ENCODE measurements at regions not wholly inside any gene's neighbourhood (a gene's known extent, or its start where the extent isn't known, plus 50 kb on each side); places are given as distances from the start of the nearest gene placed in this dataset.

- DNase-seq (ENCODE audit: low read depth in 2 of 2, low spot score in 1 of 2) = no peak
These were observed 54.6 kb upstream of the EOLA2 start for GRCh38 chrX:149992918-149993317.

- DNase-seq (ENCODE audit: low read depth in 2 of 2, low spot score in 1 of 2) = no peak
These were observed 55.7 kb upstream of the EOLA2 start for GRCh38 chrX:149993989-149994388.

DNA sequence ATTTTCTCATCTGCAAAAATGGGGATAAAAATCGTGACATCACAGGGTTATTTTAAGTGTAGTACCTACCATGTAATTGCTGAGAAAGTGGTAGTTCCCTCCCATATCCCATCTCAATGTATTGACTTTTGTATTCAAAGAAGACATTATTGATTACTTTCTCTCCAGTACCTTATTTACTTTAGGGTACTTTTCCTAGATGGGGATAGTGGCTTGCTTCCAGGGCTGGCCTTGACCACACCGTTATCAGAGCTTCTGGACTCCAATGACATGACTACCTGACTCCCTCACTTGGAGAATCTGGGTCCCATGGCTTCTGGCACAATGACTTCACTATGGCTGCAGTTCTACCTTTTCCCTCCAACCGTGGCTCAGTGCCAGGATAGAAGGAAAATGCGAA is 58.2 kb upstream of the EOLA2 start:
- no peak for DNase-seq (ENCODE audit: low read depth in 2 of 2, low spot score in 1 of 2)

GRCh38 chrX:150005027-150005426 is 66.7 kb upstream of the EOLA2 start:
- no peak for DNase-seq (ENCODE audit: low read depth in 2 of 2, low spot score in 1 of 2)

DNA sequence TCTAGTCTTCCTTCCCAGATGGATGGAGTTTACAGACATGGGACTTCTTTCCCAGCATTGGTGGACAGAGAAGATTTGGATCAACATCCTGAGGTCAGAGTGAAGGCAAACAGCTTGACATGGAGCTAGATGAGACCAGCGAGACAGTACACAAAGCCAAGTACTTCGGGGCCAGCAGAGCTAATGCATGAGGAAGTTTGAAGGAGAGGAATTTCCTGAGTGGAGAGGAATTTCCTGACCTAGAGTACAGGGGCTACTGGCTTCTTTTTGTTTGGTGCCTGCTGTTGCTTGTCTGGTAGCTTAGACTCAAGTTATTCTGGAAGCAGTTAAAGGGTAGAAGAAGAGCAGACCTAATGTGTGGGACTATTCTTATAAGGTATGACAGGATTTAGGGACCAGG is 69.1 kb upstream of the EOLA2 start:
- DNase-seq (ENCODE audit: low read depth in 2 of 2, low spot score in 1 of 2) = no peak

GRCh38 chrX:150012647-150013381 is 74.5 kb upstream of the EOLA2 start:
- no peak for DNase-seq (ENCODE audit: low read depth in 2 of 2, low spot score in 1 of 2)

- no peak for DNase-seq (ENCODE audit: low read depth in 2 of 2, low spot score in 1 of 2)
These were observed 76.2 kb upstream of the EOLA2 start for GRCh38 chrX:150014525-150014924.

GRCh38 chrX:150017868-150018267 is 79.6 kb upstream of the EOLA2 start:
- DNase-seq (ENCODE audit: low read depth in 2 of 2, low spot score in 1 of 2) = no peak

GRCh38 chrX:150018931-150019361 is 80.7 kb upstream of the EOLA2 start:
- DNase-seq (ENCODE audit: low read depth in 2 of 2, low spot score in 1 of 2) = no peak

GRCh38 chrX:150028692-150029091 is 90.4 kb upstream of the EOLA2 start:
- DNase-seq (ENCODE audit: low read depth in 2 of 2, low spot score in 1 of 2) = no peak

DNA sequence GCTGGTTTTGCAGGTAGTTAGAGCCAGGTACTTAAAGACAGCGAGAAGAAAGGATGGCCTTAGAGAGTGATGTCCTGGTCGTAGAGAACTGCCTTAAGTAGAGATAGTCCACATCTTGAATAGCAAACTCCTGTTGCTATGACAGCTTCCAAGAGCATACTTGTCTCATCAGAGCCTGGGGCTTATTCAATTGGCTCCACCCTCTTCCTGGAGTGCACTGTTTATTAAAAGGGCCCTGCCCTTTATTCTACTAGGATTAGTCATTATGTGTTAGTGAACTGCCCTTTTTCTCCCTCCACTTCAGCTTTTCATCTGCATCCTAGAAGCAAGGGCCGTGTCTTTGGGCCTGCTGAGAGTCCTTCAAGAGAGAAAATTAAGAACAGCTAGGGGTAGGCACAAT is 94.5 kb upstream of the EOLA2 start:
- no peak for DNase-seq (ENCODE audit: low read depth in 2 of 2, low spot score in 1 of 2)

GRCh38 chrX:150034788-150035187 is 96.5 kb upstream of the EOLA2 start:
- DNase-seq (ENCODE audit: low read depth in 2 of 2, low spot score in 1 of 2) = no peak

GRCh38 chrX:150035531-150035930 is 97.2 kb upstream of the EOLA2 start:
- no peak for DNase-seq (ENCODE audit: low read depth in 2 of 2, low spot score in 1 of 2)

GRCh38 chrX:150036181-150036580 is 97.9 kb upstream of the EOLA2 start:
- no peak for DNase-seq (ENCODE audit: low read depth in 2 of 2, low spot score in 1 of 2)

DNA sequence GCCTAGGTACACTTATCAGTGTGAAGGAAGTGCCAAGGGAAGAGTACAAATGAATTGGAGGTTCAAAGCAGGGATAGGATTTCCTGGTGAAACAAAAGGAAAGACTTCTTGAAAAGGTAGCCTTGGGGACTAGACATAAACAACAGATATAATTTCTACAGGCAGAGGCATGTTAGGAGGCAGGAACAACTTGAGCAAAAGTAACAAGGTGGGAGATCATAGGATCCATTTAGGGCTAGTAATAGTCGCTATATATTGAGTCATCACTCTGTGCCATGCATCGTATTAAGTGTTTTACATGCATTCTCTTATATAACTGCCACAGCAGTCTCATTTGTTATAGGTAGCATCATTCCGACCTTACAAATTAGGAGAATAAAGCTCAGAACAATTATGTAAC is 98.3 kb upstream of the EOLA2 start:
- no peak for DNase-seq (ENCODE audit: low read depth in 2 of 2, low spot score in 1 of 2)

DNA sequence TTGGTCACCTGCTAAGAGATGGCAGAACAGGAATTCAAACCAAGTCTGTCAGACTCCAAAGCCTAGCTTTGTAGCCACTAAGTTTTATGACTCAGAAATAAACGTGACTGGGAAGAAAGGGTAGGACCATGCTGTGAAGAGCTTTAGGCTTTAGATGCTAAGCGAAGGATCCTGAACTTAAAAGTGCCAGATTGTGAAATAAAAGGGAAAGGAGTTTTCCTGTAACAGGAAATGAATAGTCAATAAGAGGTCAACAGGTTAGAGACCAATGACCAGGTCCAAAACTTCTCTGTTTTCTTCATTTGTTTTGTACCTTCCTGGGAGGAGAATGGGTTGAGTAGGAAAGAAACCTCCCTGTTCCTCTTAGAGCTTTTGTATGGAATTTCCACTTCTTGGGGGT is 98.8 kb upstream of the EOLA2 start:
- DNase-seq (ENCODE audit: low read depth in 2 of 2, low spot score in 1 of 2) = no peak

GRCh38 chrX:150038315-150038714 is 100.0 kb upstream of the EOLA2 start:
- DNase-seq (ENCODE audit: low read depth in 2 of 2, low spot score in 1 of 2) = no peak

DNA sequence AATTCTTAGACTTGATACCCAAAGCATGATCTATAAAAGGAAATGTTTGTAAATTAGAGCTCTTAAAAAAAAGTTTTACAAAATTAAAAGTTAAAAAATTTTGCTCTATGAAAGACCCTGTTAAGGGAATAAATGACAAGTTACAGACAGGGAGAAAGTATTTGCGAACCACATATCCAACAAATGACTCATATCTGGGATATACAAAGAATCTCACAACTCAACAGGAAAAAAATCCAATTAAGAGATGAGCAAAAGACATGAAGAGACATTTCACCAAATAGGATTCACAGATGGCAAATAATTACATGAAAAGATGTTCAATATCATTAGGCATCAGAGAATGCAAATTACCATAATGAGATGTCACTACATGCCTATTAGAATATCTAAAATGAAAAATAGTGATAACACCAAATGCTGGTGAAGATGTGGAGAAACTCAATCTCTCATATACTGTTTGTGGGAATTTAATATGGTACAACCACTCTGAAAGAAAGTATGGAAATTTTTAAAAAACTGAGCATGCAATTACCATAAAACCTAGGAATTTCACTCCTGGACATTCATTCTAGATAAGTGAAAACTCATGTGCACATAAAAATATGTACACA is 100.8 kb upstream of the EOLA2 start:
- DNase-seq (ENCODE audit: low read depth in 2 of 2, low spot score in 1 of 2) = no peak

DNA sequence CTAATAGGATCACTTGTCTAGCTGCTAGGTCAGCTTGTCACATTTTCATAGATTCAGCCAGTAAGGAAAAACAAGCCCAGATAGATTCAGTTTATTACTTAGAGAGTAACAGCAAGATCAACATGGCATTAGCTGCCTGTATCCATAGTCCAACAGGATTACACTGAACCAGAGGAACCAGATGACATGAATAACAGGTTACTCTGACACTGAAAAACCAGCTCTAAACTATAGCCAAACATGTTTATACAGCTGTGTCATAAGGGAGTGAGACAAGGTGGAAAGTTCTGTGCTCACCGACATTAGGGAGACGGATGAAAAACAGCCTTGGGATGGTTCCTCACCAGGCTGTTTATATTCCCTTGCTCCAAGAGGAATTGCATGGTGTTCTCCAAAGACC is 102.9 kb upstream of the EOLA2 start:
- no peak for DNase-seq (ENCODE audit: low read depth in 2 of 2, low spot score in 1 of 2)

DNA sequence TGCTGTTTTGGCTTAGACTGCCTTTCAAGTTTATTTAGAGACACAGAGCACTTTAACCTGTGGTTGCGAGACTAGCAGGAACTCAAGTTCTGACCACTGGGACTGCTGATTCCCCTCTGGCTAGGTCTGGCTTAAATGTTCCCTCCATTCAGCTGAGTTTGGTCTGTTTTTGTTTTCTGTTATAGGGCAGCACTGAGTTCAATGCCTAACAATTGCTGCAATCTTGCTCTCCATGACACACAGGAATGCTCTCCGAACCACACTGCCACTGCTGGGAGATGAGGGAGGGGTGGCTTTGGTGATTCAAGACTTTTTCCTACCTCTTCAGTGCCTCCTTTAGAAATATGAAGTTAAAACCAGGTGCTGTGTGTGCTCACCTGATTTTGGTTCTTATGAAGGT is 106.3 kb upstream of the EOLA2 start:
- no peak for DNase-seq (ENCODE audit: low read depth in 2 of 2, low spot score in 1 of 2)

DNA sequence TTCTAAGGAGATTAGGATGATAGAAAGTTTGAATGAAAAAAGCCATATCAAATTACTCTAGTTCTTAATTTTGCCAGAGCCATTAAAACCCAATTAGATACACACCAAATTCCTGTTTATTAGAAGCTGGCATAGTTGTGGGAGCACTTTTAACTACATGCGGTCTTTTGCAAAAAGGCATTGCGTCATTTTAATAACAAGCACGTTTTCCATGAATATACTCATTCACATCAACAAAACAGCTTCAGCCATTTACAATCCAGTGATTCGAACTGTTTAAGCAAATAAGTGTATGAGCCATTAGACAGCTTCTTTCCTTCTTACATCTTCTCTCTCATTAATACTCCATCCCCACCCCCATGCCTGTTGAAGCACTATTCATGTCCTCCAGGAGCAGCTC is 109.5 kb upstream of the EOLA2 start:
- DNase-seq (ENCODE audit: low read depth in 2 of 2, low spot score in 1 of 2) = no peak

GRCh38 chrX:150049647-150050046 is 111.4 kb upstream of the EOLA2 start:
- DNase-seq (ENCODE audit: low read depth in 2 of 2, low spot score in 1 of 2) = no peak

GRCh38 chrX:150050387-150050786 is 112.1 kb upstream of the EOLA2 start:
- DNase-seq (ENCODE audit: low read depth in 2 of 2, low spot score in 1 of 2) = no peak
